WTC11 (cell line): ENCODE measurements at regions not wholly inside any gene's neighbourhood (a gene's known extent, or its start where the extent isn't known, plus 50 kb on each side); places are given as distances from the start of the nearest gene placed in this dataset.

Experiments
- CTCF ChIP-seq: fragments of 200-600 bp; IDR thresholded peaks from 2 replicates; pipeline ENCODE4 v1.8.0; 2022; ENCODE audit warnings: antibody characterized with exemption
- NFYB ChIP-seq: sonication (generic); formaldehyde crosslinking; conservative IDR thresholded peaks from 2 replicates; pipeline ENCODE4 v1.8.0; 2022; ENCODE audit warnings: low read depth, missing genetic modification reagents
- TF ChIP-seq, protein P1 (sequence below): sonication (generic); formaldehyde crosslinking; conservative IDR thresholded peaks from 2 replicates; pipeline ENCODE4 v1.8.1; 2022; ENCODE audit warnings: mild to moderate bottlenecking, missing genetic modification reagents

- TF ChIP-seq NFYB (CRISPR knock-in tag) (no peak), CTCF (no peak)
- TF ChIP-seq, protein P1, sequence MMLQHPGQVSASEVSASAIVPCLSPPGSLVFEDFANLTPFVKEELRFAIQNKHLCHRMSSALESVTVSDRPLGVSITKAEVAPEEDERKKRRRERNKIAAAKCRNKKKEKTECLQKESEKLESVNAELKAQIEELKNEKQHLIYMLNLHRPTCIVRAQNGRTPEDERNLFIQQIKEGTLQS (CRISPR knock-in tag) = no peak
Measured at GRCh38 chr3:24598695-24599470, 104.2 kb upstream of the THRB start.
